ENCODE measurements at regions not wholly inside any gene's neighbourhood (a gene's known extent, or its start where the extent isn't known, plus 50 kb on each side); places are given as distances from the start of the nearest gene placed in this dataset.

GRCh38 chr14:51491036-51491545, 160.6 kb upstream of the FRMD6 start:
- no peaks in the 10 kb centered on the region for H3K36me3 ChIP-seq (ENCODE audit: control insufficient read depth in 4 of 4, insufficient read depth in 4 of 4, low read length in 3 of 4)
- peaks cover 0 to 3% (median 0%) of the 10 kb centered on the region in 5 experiments for H3K9me3 ChIP-seq (ENCODE audit: control extremely low read depth in 1 of 5, control insufficient read depth in 4 of 5, insufficient read depth in 2 of 5, low read depth in 1 of 5, low read length in 4 of 5)
- H3K27me3 ChIP-seq (replicated peaks in 2 of 5; ENCODE audit: control insufficient read depth in 4 of 5, insufficient read depth in 5 of 5, low read length in 4 of 5): no peaks in the 10 kb centered on the region
- no peak overlapping the region for H3K27ac ChIP-seq (ENCODE audit: insufficient read depth in 1 of 2, low read depth in 1 of 2, low read length in 2 of 2, poor library complexity in 1 of 2, severe bottlenecking in 2 of 2)
- DNase-seq: no peak
- no peaks in the 10 kb centered on the region for H3K4me1 ChIP-seq (ENCODE audit: control extremely low read depth in 1 of 4, control insufficient read depth in 4 of 4, insufficient read depth in 4 of 4, low read length in 3 of 4)
- WGBS (ENCODE audit: insufficient coverage): 88% methylated on average over 2 of the region's 3 CpGs
- POLR2A ChIA-PET: no interaction called here
- CTCF ChIA-PET: interaction anchor here (1.5 kb wide), 1 partner anchor 10 kb away, joined by 3 read pairs; no protein-coding TSS in a partner anchor
- no peak overlapping the region for H3K4me3 ChIP-seq (ENCODE audit: control insufficient read depth in 1 of 7, extremely low read depth in 1 of 7, insufficient read depth in 4 of 7, low read depth in 2 of 7, low read length in 6 of 7)

GRCh38 chr14:51491776-51492175, 159.9 kb upstream of the FRMD6 start:
- peaks cover 0 to 4% (median 0%) of the 10 kb centered on the region in 5 experiments for H3K9me3 ChIP-seq (ENCODE audit: control extremely low read depth in 1 of 5, control insufficient read depth in 4 of 5, insufficient read depth in 2 of 5, low read depth in 1 of 5, low read length in 4 of 5)
- no peak overlapping the region for H3K27ac ChIP-seq (ENCODE audit: insufficient read depth in 1 of 2, low read depth in 1 of 2, low read length in 2 of 2, poor library complexity in 1 of 2, severe bottlenecking in 2 of 2)
- H3K4me1 ChIP-seq (ENCODE audit: control extremely low read depth in 1 of 4, control insufficient read depth in 4 of 4, insufficient read depth in 4 of 4, low read length in 3 of 4): no peaks in the 10 kb centered on the region
- ChIA-PET POLR2A (no interaction called here), CTCF (no interaction called here)
- no peak overlapping the region for H3K4me3 ChIP-seq (ENCODE audit: control insufficient read depth in 1 of 7, extremely low read depth in 1 of 7, insufficient read depth in 4 of 7, low read depth in 2 of 7, low read length in 6 of 7)
- no peak for DNase-seq
- no peaks in the 10 kb centered on the region for H3K36me3 ChIP-seq (ENCODE audit: control insufficient read depth in 4 of 4, insufficient read depth in 4 of 4, low read length in 3 of 4)
- no peaks in the 10 kb centered on the region for H3K27me3 ChIP-seq (replicated peaks in 2 of 5; ENCODE audit: control insufficient read depth in 4 of 5, insufficient read depth in 5 of 5, low read length in 4 of 5)
- 83% methylated on average over 3 of the region's 3 CpGs for WGBS (ENCODE audit: insufficient coverage)

GRCh38 chr14:51495319-51495718, 156.4 kb upstream of the FRMD6 start:
- Histone ChIP-seq H3K27me3 (replicated peaks in 2 of 5; ENCODE audit: control insufficient read depth in 4 of 5, insufficient read depth in 5 of 5, low read length in 4 of 5) (no peaks in the 10 kb centered on the region), H3K4me1 (ENCODE audit: control extremely low read depth in 1 of 4, control insufficient read depth in 4 of 4, insufficient read depth in 4 of 4, low read length in 3 of 4) (no peaks in the 10 kb centered on the region), H3K27ac (ENCODE audit: insufficient read depth in 1 of 2, low read depth in 1 of 2, low read length in 2 of 2, poor library complexity in 1 of 2, severe bottlenecking in 2 of 2) (no peak overlapping the region), H3K4me3 (ENCODE audit: control insufficient read depth in 1 of 7, extremely low read depth in 1 of 7, insufficient read depth in 4 of 7, low read depth in 2 of 7, low read length in 6 of 7) (no peak overlapping the region), H3K36me3 (ENCODE audit: control insufficient read depth in 4 of 4, insufficient read depth in 4 of 4, low read length in 3 of 4) (no peaks in the 10 kb centered on the region), H3K9me3 (ENCODE audit: control extremely low read depth in 1 of 5, control insufficient read depth in 4 of 5, insufficient read depth in 2 of 5, low read depth in 1 of 5, low read length in 4 of 5) (peaks cover 0 to 8% (median 0%) of the 10 kb centered on the region in 5 experiments)
- DNase-seq: no peak
- WGBS (ENCODE audit: insufficient coverage): no CpG with 5 or more reads among the region's 2 CpGs
- POLR2A ChIA-PET: no interaction called here
- CTCF ChIA-PET: no interaction called here

- H3K27ac ChIP-seq (ENCODE audit: insufficient read depth in 1 of 2, low read depth in 1 of 2, low read length in 2 of 2, poor library complexity in 1 of 2, severe bottlenecking in 2 of 2): no peak overlapping the region
- no peaks in the 10 kb centered on the region for H3K27me3 ChIP-seq (replicated peaks in 2 of 5; ENCODE audit: control insufficient read depth in 4 of 5, insufficient read depth in 5 of 5, low read length in 4 of 5)
- H3K36me3 ChIP-seq (ENCODE audit: control insufficient read depth in 4 of 4, insufficient read depth in 4 of 4, low read length in 3 of 4): no peaks in the 10 kb centered on the region
- CTCF ChIA-PET: interaction anchor here (1.1 kb wide), 1 partner anchor 14 kb away, joined by 3 read pairs; no protein-coding TSS in a partner anchor
- peaks cover 0 to 8% (median 0%) of the 10 kb centered on the region in 5 experiments for H3K9me3 ChIP-seq (ENCODE audit: control extremely low read depth in 1 of 5, control insufficient read depth in 4 of 5, insufficient read depth in 2 of 5, low read depth in 1 of 5, low read length in 4 of 5)
- WGBS (ENCODE audit: insufficient coverage): 92% methylated on average over 4 of the region's 10 CpGs
- H3K4me1 ChIP-seq (ENCODE audit: control extremely low read depth in 1 of 4, control insufficient read depth in 4 of 4, insufficient read depth in 4 of 4, low read length in 3 of 4): no peaks in the 10 kb centered on the region
- POLR2A ChIA-PET: no interaction called here
- no peak for DNase-seq
- H3K4me3 ChIP-seq (ENCODE audit: control insufficient read depth in 1 of 7, extremely low read depth in 1 of 7, insufficient read depth in 4 of 7, low read depth in 2 of 7, low read length in 6 of 7): no peak overlapping the region
Observed at GRCh38 chr14:51498411-51499227, 153.1 kb upstream of the FRMD6 start.

- Histone ChIP-seq H3K27me3 (replicated peaks in 2 of 5; ENCODE audit: control insufficient read depth in 4 of 5, insufficient read depth in 5 of 5, low read length in 4 of 5) (no peaks in the 10 kb centered on the region), H3K4me1 (ENCODE audit: control extremely low read depth in 1 of 4, control insufficient read depth in 4 of 4, insufficient read depth in 4 of 4, low read length in 3 of 4) (no peaks in the 10 kb centered on the region), H3K4me3 (ENCODE audit: control insufficient read depth in 1 of 7, extremely low read depth in 1 of 7, insufficient read depth in 4 of 7, low read depth in 2 of 7, low read length in 6 of 7) (no peak overlapping the region), H3K9me3 (ENCODE audit: control extremely low read depth in 1 of 5, control insufficient read depth in 4 of 5, insufficient read depth in 2 of 5, low read depth in 1 of 5, low read length in 4 of 5) (peaks cover 0 to 8% (median 0%) of the 10 kb centered on the region in 5 experiments), H3K27ac (ENCODE audit: insufficient read depth in 1 of 2, low read depth in 1 of 2, low read length in 2 of 2, poor library complexity in 1 of 2, severe bottlenecking in 2 of 2) (no peak overlapping the region), H3K36me3 (ENCODE audit: control insufficient read depth in 4 of 4, insufficient read depth in 4 of 4, low read length in 3 of 4) (no peaks in the 10 kb centered on the region)
- ChIA-PET POLR2A (no interaction called here), CTCF (no interaction called here)
- DNase-seq: no peak
- no CpG with 5 or more reads among the region's 1 CpG for WGBS (ENCODE audit: insufficient coverage)
Observed at GRCh38 chr14:51500776-51501175, 150.9 kb upstream of the FRMD6 start.

- H3K4me1 ChIP-seq (ENCODE audit: control extremely low read depth in 1 of 4, control insufficient read depth in 4 of 4, insufficient read depth in 4 of 4, low read length in 3 of 4): no peaks in the 10 kb centered on the region
- no peak overlapping the region for H3K27ac ChIP-seq (ENCODE audit: insufficient read depth in 1 of 2, low read depth in 1 of 2, low read length in 2 of 2, poor library complexity in 1 of 2, severe bottlenecking in 2 of 2)
- DNase-seq: no peak
- ChIA-PET CTCF (no interaction called here), POLR2A (no interaction called here)
- no peaks in the 10 kb centered on the region for H3K27me3 ChIP-seq (replicated peaks in 2 of 5; ENCODE audit: control insufficient read depth in 4 of 5, insufficient read depth in 5 of 5, low read length in 4 of 5)
- H3K4me3 ChIP-seq (ENCODE audit: control insufficient read depth in 1 of 7, extremely low read depth in 1 of 7, insufficient read depth in 4 of 7, low read depth in 2 of 7, low read length in 6 of 7): no peak overlapping the region
- H3K9me3 ChIP-seq (ENCODE audit: control extremely low read depth in 1 of 5, control insufficient read depth in 4 of 5, insufficient read depth in 2 of 5, low read depth in 1 of 5, low read length in 4 of 5): peaks cover 0 to 4% (median 0%) of the 10 kb centered on the region in 5 experiments
- no peaks in the 10 kb centered on the region for H3K36me3 ChIP-seq (ENCODE audit: control insufficient read depth in 4 of 4, insufficient read depth in 4 of 4, low read length in 3 of 4)
Observed at GRCh38 chr14:51501746-51502145, 150.0 kb upstream of the FRMD6 start.

GRCh38 chr14:51504669-51505068, 147.0 kb upstream of the FRMD6 start:
- ChIA-PET CTCF (no interaction called here), POLR2A (no interaction called here)
- H3K9me3 ChIP-seq (ENCODE audit: control extremely low read depth in 1 of 5, control insufficient read depth in 4 of 5, insufficient read depth in 2 of 5, low read depth in 1 of 5, low read length in 4 of 5): no peaks in the 10 kb centered on the region
- H3K27ac ChIP-seq (ENCODE audit: insufficient read depth in 1 of 2, low read depth in 1 of 2, low read length in 2 of 2, poor library complexity in 1 of 2, severe bottlenecking in 2 of 2): no peak overlapping the region
- peaks cover 0 to 13% (median 5%) of the 10 kb centered on the region in 4 experiments for H3K4me1 ChIP-seq (ENCODE audit: control extremely low read depth in 1 of 4, control insufficient read depth in 4 of 4, insufficient read depth in 4 of 4, low read length in 3 of 4)
- no peaks in the 10 kb centered on the region for H3K36me3 ChIP-seq (ENCODE audit: control insufficient read depth in 4 of 4, insufficient read depth in 4 of 4, low read length in 3 of 4)
- H3K4me3 ChIP-seq (ENCODE audit: control insufficient read depth in 1 of 7, extremely low read depth in 1 of 7, insufficient read depth in 4 of 7, low read depth in 2 of 7, low read length in 6 of 7): no peak overlapping the region
- H3K27me3 ChIP-seq (replicated peaks in 2 of 5; ENCODE audit: control insufficient read depth in 4 of 5, insufficient read depth in 5 of 5, low read length in 4 of 5): no peaks in the 10 kb centered on the region
- 100% methylated on average over 1 of the region's 1 CpG for WGBS (ENCODE audit: insufficient coverage)
- no peak for DNase-seq
